ENCODE measurements at regions not wholly inside any gene's neighbourhood (a gene's known extent, or its start where the extent isn't known, plus 50 kb on each side); places are given as distances from the start of the nearest gene placed in this dataset.
"Not testable (repeated sequence)": the region's sequence is repeated elsewhere in the genome, so short reads cannot be mapped to it uniquely, and the experiment has no call there.

GRCh38 chr5:63732880-63733279 lies 229.4 kb downstream of the HTR1A start:
- DNase-seq (ENCODE audit: insufficient read length, low spot score); FAIRE-seq: not testable (repeated sequence)

GRCh38 chr5:63727583-63727982 lies 234.7 kb downstream of the HTR1A start:
- no peak for FAIRE-seq
- no peak for DNase-seq (ENCODE audit: insufficient read length, low spot score)

- FAIRE-seq (no peak), DNase-seq (ENCODE audit: insufficient read length, low spot score) (no peak)
Measured at GRCh38 chr5:63726496-63726895, 235.7 kb downstream of the HTR1A start.

- FAIRE-seq = no peak
- no peak for DNase-seq (ENCODE audit: insufficient read length, low spot score)
Measured at GRCh38 chr5:63719147-63719546, 243.1 kb downstream of the HTR1A start.

- FAIRE-seq (no peak), DNase-seq (ENCODE audit: insufficient read length, low spot score) (no peak)
Measured at GRCh38 chr5:63700241-63700640, 262.0 kb downstream of the HTR1A start.

- DNase-seq (ENCODE audit: insufficient read length, low spot score) = no peak
- no peak for FAIRE-seq
Measured at GRCh38 chr5:63697811-63698210, 264.4 kb downstream of the HTR1A start.

GRCh38 chr5:63690546-63690945 lies 271.7 kb downstream of the HTR1A start:
- no peak for DNase-seq (ENCODE audit: insufficient read length, low spot score)
- no peak for FAIRE-seq

GRCh38 chr5:63687854-63688516 lies 274.3 kb downstream of the HTR1A start:
- FAIRE-seq (no peak), DNase-seq (ENCODE audit: insufficient read length, low spot score) (no peak)

GRCh38 chr5:63686938-63687337 lies 275.3 kb downstream of the HTR1A start:
- FAIRE-seq (no peak), DNase-seq (ENCODE audit: insufficient read length, low spot score) (no peak)

GRCh38 chr5:63686181-63686580 lies 276.1 kb downstream of the HTR1A start:
- DNase-seq (ENCODE audit: insufficient read length, low spot score) = no peak
- FAIRE-seq = no peak

- DNase-seq (ENCODE audit: insufficient read length, low spot score) (no peak), FAIRE-seq (no peak)
Measured at GRCh38 chr5:63685454-63685853, 276.8 kb downstream of the HTR1A start.

- DNase-seq (ENCODE audit: insufficient read length, low spot score) (no peak), FAIRE-seq (no peak)
Measured at GRCh38 chr5:63674881-63675280, 287.4 kb downstream of the HTR1A start.

- no peak for FAIRE-seq
- DNase-seq (ENCODE audit: insufficient read length, low spot score) = no peak
Measured at GRCh38 chr5:63655043-63655442, 307.2 kb downstream of the HTR1A start.

GRCh38 chr5:63650581-63650980 lies 311.7 kb downstream of the HTR1A start:
- DNase-seq (ENCODE audit: insufficient read length, low spot score) (no peak), FAIRE-seq (no peak)

GRCh38 chr5:63648376-63648775 lies 313.9 kb downstream of the HTR1A start:
- FAIRE-seq = no peak

GRCh38 chr5:63629951-63630630 lies 332.2 kb downstream of the HTR1A start:
- DNase-seq (ENCODE audit: insufficient read length, low spot score) (no peak), FAIRE-seq (no peak)

More at GRCh38 chr5:63648376-63648775, 313.9 kb downstream of the HTR1A start:
- DNase-seq (ENCODE audit: insufficient read length, low spot score) = no peak

- FAIRE-seq (no peak), DNase-seq (ENCODE audit: insufficient read length, low spot score) (no peak)
Measured at GRCh38 chr5:63613442-63613841, 348.8 kb downstream of the HTR1A start.

- FAIRE-seq (no peak), DNase-seq (ENCODE audit: insufficient read length, low spot score) (no peak)
Measured at GRCh38 chr5:63603996-63604395, 358.2 kb downstream of the HTR1A start.

- no peak for DNase-seq (ENCODE audit: insufficient read length, low spot score)
- no peak for FAIRE-seq
Measured at GRCh38 chr5:63602971-63603370, 359.3 kb downstream of the HTR1A start.

- no peak for DNase-seq (ENCODE audit: insufficient read length, low spot score)
Measured at GRCh38 chr5:63596254-63596653, 366.0 kb downstream of the HTR1A start.

GRCh38 chr5:63573380-63573779 lies 388.9 kb downstream of the HTR1A start:
- no peak for FAIRE-seq
- no peak for DNase-seq (ENCODE audit: insufficient read length, low spot score)

More at GRCh38 chr5:63596254-63596653, 366.0 kb downstream of the HTR1A start:
- no peak for FAIRE-seq

GRCh38 chr5:63572740-63573139 lies 389.5 kb downstream of the HTR1A start:
- DNase-seq (ENCODE audit: insufficient read length, low spot score) (no peak), FAIRE-seq (no peak)
